ENCODE measurements at regions not wholly inside any gene's neighbourhood (a gene's known extent, or its start where the extent isn't known, plus 50 kb on each side); places are given as distances from the start of the nearest gene placed in this dataset.

- no peak for TF ChIP-seq POLR2A (IDR thresholded peaks at IDR 0.05; ENCODE audit: low read length)
- no peak for TF ChIP-seq GATA1 (IDR thresholded peaks at IDR 0.05; ENCODE audit: low read depth, low read length)
These were observed 1832.8 kb upstream of the MIR17HG start for GRCh38 chr13:89514534-89515312.

Measured in erythroblast (primary cell).